Adrenal gland (tissue), 9 donors: ENCODE measurements at regions not wholly inside any gene's neighbourhood (a gene's known extent, or its start where the extent isn't known, plus 50 kb on each side); places are given as distances from the start of the nearest gene placed in this dataset.
"Not testable (repeated sequence)": the region's sequence is repeated elsewhere in the genome, so short reads cannot be mapped to it uniquely, and the experiment has no call there.

Experiments
- DNase-seq, 7 donors: peaks; one replicate each; pipeline ENCODE4 v3.0.0-alpha.2; 2019 to 2020
- H3K27ac ChIP-seq, 5 donors: fragments of 200-600 bp; sonication (generic) in 4 of 5; 1 replicate in 3 of 5; 2 replicates in 2 of 5; pipeline versions ENCODE4 v1.5.1 to v1.8.0; 2016 to 2020; ENCODE audit warnings: mild to moderate bottlenecking in 1 of 5
- H3K27me3 ChIP-seq: fragments of 200-600 bp; 2 replicates; pipeline ENCODE4 v1.8.0; 2021
- H3K36me3 ChIP-seq, 2 donors: fragments of 200-600 bp; replicated peaks in 1 of 2; 1 replicate in 1 of 2; 2 replicates in 1 of 2; pipeline versions ENCODE4 v1.5.1 to v1.8.0; 2018 to 2022
- H3K4me1 ChIP-seq, 2 donors: fragments of 200-600 bp; replicated peaks in 1 of 2; 1 replicate in 1 of 2; 2 replicates in 1 of 2; pipeline versions ENCODE4 v1.5.1 to v1.8.0; 2018 to 2021
- H3K4me3 ChIP-seq, 4 donors: fragments of 200-600 bp; sonication (generic) in 3 of 4; one replicate each; pipeline ENCODE4 v1.5.1; 2016 to 2018
- H3K9me3 ChIP-seq, 3 donors: fragments of 200-600 bp; sonication (generic) in 1 of 3; replicated peaks in 1 of 3; 1 replicate in 2 of 3; 2 replicates in 1 of 3; pipeline versions ENCODE4 v1.5.1 to v1.8.0; 2016 to 2021
- POLR2A ChIP-seq, 2 donors: fragments of 450-650 bp; IDR thresholded peaks; one replicate each; pipeline ENCODE4 v1.6.1; 2017; ENCODE audit warnings: antibody characterized with exemption in 2 of 2, mild to moderate bottlenecking in 2 of 2, moderate library complexity in 1 of 2
- WGBS, 4 donors: extraction: QIAGEN DNeasy Blood & Tissue Kit in 2 of 4; methylation state at CpG; one replicate each; pipeline versions ENCODE4 v1.1.5 to v1.1.7; 2013 to 2017; 5-methylcytosine and 5-hydroxymethylcytosine counted together
- intact Hi-C, 2 donors: fragments of 100-400 bp; cut with DNase I; formaldehyde crosslinking; loops; one replicate each; pipeline versions ENCODE4 v1.14.1 to v1.15.0; 2022 to 2023
- TF ChIP-seq, protein P1 (sequence below), 6 experiments: fragments of 450-650 bp in 4 of 6; fragments of 200-600 bp in 2 of 6; sonication (generic) in 1 of 6; IDR thresholded peaks; 1 replicate in 5 of 6; 2 replicates in 1 of 6; pipeline versions ENCODE4 v1.5.1 to v1.8.0; 2016 to 2021; ENCODE audit warnings: antibody characterized with exemption in 6 of 6, mild to moderate bottlenecking in 2 of 6, moderate library complexity in 1 of 6
- donor health status: healthy with polysubstance abuse.
- donor health status: Bipolar disorder and iron deficiency.
- donor health status: DM: yes; HTN: yes; CAD: no.
- donor health status: DM: no; HTN: no; CAD: no.
- donor health status: DM: no; HTN: no; CAD: no.

DNA sequence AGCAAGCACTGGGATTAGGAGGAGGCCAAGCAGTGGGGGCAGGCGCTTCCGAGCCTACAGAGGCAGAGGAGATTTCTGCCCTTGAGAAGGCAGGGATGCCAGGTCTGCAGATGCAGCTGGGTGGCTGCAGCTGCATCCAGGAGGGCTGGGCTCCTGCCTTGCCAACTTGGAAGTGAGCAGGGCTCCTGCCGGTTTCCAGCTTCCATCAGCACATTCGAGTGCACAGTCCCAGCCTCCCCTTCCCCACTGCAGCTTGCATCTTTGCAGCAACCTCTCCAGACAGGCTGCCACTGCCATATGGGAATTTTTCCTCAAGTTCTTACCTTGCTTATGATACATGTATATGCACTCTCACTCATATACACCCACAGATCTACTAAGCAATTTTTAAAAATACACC lies 1234.3 kb upstream of the B3GALT2 start:
- 73 to 85% (median 83%) methylated on average over 2 to 4 of the region's 4 CpGs for WGBS, 4 donors
- H3K27ac ChIP-seq = no peak overlapping the region
- no peaks in the 10 kb centered on the region for H3K36me3 ChIP-seq
- no peaks in the 10 kb centered on the region for H3K9me3 ChIP-seq
- no peak for TF ChIP-seq POLR2A (IDR thresholded peaks at IDR 0.05)
- TF ChIP-seq, protein P1, sequence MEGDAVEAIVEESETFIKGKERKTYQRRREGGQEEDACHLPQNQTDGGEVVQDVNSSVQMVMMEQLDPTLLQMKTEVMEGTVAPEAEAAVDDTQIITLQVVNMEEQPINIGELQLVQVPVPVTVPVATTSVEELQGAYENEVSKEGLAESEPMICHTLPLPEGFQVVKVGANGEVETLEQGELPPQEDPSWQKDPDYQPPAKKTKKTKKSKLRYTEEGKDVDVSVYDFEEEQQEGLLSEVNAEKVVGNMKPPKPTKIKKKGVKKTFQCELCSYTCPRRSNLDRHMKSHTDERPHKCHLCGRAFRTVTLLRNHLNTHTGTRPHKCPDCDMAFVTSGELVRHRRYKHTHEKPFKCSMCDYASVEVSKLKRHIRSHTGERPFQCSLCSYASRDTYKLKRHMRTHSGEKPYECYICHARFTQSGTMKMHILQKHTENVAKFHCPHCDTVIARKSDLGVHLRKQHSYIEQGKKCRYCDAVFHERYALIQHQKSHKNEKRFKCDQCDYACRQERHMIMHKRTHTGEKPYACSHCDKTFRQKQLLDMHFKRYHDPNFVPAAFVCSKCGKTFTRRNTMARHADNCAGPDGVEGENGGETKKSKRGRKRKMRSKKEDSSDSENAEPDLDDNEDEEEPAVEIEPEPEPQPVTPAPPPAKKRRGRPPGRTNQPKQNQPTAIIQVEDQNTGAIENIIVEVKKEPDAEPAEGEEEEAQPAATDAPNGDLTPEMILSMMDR (IDR thresholded peaks at IDR 0.05) = no peak
- intact Hi-C loops = no loop called here
- H3K4me1 ChIP-seq = no peaks in the 10 kb centered on the region
- H3K27me3 ChIP-seq = no peaks in the 10 kb centered on the region
- H3K4me3 ChIP-seq = no peak overlapping the region
- no peak for DNase-seq

DNA sequence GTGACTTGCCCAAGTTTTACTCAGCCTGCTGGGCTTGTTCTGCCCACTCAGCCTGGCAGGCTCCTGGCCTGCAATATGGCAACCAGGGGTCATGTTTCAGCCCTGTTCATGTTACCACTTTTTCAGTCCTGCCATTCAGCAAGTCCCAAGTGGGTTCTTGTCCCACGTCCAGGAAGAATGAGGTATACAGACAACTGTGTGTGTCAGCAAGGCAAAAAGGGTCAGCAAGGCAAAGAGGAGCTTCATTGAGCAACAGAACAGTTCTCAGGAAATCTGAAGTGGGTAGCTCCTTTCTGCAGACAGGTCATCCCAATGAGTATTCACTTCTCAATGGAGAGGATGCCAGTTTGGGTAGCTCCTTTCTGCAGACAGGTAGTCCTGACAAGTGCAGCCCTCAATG lies 1233.3 kb upstream of the B3GALT2 start:
- WGBS, 4 donors = 38 to 64% (median 51%) methylated on average over 1 of the region's 1 CpG
- Histone ChIP-seq H3K36me3 (no peaks in the 10 kb centered on the region), H3K4me3 (no peak overlapping the region), H3K27ac (no peak overlapping the region), H3K4me1 (no peaks in the 10 kb centered on the region), H3K9me3 (no peaks in the 10 kb centered on the region), H3K27me3 (no peaks in the 10 kb centered on the region)
- intact Hi-C loops = no loop called here
- TF ChIP-seq, protein P1 (IDR thresholded peaks at IDR 0.05) = no peak
- TF ChIP-seq POLR2A (IDR thresholded peaks at IDR 0.05) = no peak
- DNase-seq = no peak

DNA sequence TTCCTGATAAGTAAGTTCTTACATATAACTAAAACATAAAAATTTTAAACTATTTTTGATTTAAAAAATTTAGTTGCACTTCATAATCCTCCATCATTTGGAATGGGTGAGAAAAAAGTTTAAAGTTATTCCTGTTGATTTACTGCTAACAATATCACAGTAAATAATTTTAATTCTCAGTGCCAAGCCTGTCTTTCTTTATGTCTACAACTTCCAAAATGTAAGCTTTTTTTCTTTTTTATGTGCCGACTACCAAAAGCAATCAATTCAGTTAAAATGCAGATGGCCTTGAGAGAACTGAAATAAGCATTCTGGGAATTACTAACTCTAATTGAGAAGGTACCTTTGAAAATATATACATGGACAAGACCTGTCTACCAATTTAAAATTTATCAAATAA lies 1224.3 kb upstream of the B3GALT2 start:
- no peaks in the 10 kb centered on the region for H3K36me3 ChIP-seq
- TF ChIP-seq POLR2A (IDR thresholded peaks at IDR 0.05) = no peak
- WGBS, 4 donors = 32 to 54% (median 51%) methylated on average over 1 of the region's 1 CpG
- intact Hi-C loops = no loop called here
- no peaks in the 10 kb centered on the region for H3K27me3 ChIP-seq
- H3K27ac ChIP-seq = no peak overlapping the region
- no peaks in the 10 kb centered on the region for H3K4me1 ChIP-seq
- H3K9me3 ChIP-seq = no peaks in the 10 kb centered on the region
- H3K4me3 ChIP-seq = no peak overlapping the region
- no peak for DNase-seq

GRCh38 chr1:194407238-194407637 lies 1220.8 kb upstream of the B3GALT2 start:
- 48 to 75% (median 52%) methylated on average over 2 of the region's 2 CpGs for WGBS, 4 donors

GRCh38 chr1:194394676-194395075 lies 1208.3 kb upstream of the B3GALT2 start:
- no peak for DNase-seq
- no peak overlapping the region for H3K4me3 ChIP-seq
- no peaks in the 10 kb centered on the region for H3K27me3 ChIP-seq
- no peaks in the 10 kb centered on the region for H3K4me1 ChIP-seq
- no peak overlapping the region for H3K27ac ChIP-seq
- TF ChIP-seq POLR2A (IDR thresholded peaks at IDR 0.05) = no peak
- TF ChIP-seq, protein P1 (IDR thresholded peaks at IDR 0.05) = no peak
- no peaks in the 10 kb centered on the region for H3K36me3 ChIP-seq
- intact Hi-C loops = no loop called here
- 54 to 80% (median 66%) methylated on average over 1 of the region's 1 CpG for WGBS, 4 donors
- H3K9me3 ChIP-seq = no peaks in the 10 kb centered on the region

More at GRCh38 chr1:194407238-194407637, 1220.8 kb upstream of the B3GALT2 start:
- H3K27ac ChIP-seq, intact Hi-C loops, H3K4me3 ChIP-seq, H3K27me3 ChIP-seq, H3K9me3 ChIP-seq, H3K36me3 ChIP-seq, H3K4me1 ChIP-seq, DNase-seq: not testable (repeated sequence)
